Esophagus muscularis mucosa (tissue), 4 donors: ENCODE measurements at regions not wholly inside any gene's neighbourhood (a gene's known extent, or its start where the extent isn't known, plus 50 kb on each side); places are given as distances from the start of the nearest gene placed in this dataset.
"Not testable (repeated sequence)": the region's sequence is repeated elsewhere in the genome, so short reads cannot be mapped to it uniquely, and the experiment has no call there.

Source experiments
- DNase-seq: peaks from one replicate; pipeline ENCODE4 v3.0.0-alpha.2; 2017; ENCODE audit errors: extremely low spot score
- H3K27ac ChIP-seq, 4 donors: fragments of 200-600 bp; sonication (generic); replicated peaks in 1 of 4; 1 replicate in 3 of 4; 2 replicates in 1 of 4; pipeline ENCODE4 v1.5.1; 2016 to 2019; ENCODE audit warnings: mild to moderate bottlenecking in 1 of 4
- H3K27me3 ChIP-seq, 4 donors: fragments of 200-600 bp; sonication (generic); one replicate each; pipeline versions ENCODE4 v1.5.1 to v1.6.0; 2016 to 2019
- H3K36me3 ChIP-seq, 4 donors: fragments of 200-600 bp; sonication (generic); one replicate each; pipeline ENCODE4 v1.5.1; 2016 to 2019
- H3K4me1 ChIP-seq, 4 donors: fragments of 200-600 bp; sonication (generic); one replicate each; pipeline ENCODE4 v1.5.1; 2016 to 2019
- H3K4me3 ChIP-seq, 4 donors: fragments of 200-600 bp; sonication (generic); 1 replicate in 2 of 4; 2 replicates in 2 of 4; pipeline ENCODE4 v1.5.1; 2016 to 2019; ENCODE audit warnings: mild to moderate bottlenecking in 4 of 4, moderate library complexity in 1 of 4
- H3K9me3 ChIP-seq, 4 donors: fragments of 200-600 bp; sonication (generic); 1 replicate in 3 of 4; 2 replicates in 1 of 4; pipeline ENCODE4 v1.5.1; 2016 to 2019
- CTCF ChIP-seq, 3 experiments: fragments of 200-600 bp in 2 of 3; fragments of 450-650 bp in 1 of 3; sonication (generic) in 2 of 3; IDR thresholded peaks; one replicate each; pipeline ENCODE4 v1.5.1; 2017 to 2019; ENCODE audit warnings: antibody characterized with exemption in 3 of 3, mild to moderate bottlenecking in 2 of 3, moderate library complexity in 1 of 3
- EP300 ChIP-seq: sonication (generic); formaldehyde crosslinking; IDR thresholded peaks from one replicate; pipeline ENCODE4 v1.6.1; 2017; ENCODE audit warnings: antibody characterized with exemption
- POLR2A ChIP-seq: fragments of 450-650 bp; IDR thresholded peaks from one replicate; pipeline ENCODE4 v1.6.1; 2017; ENCODE audit warnings: antibody characterized with exemption, moderate library complexity, mild to moderate bottlenecking, low read depth
- POLR2AphosphoS5 ChIP-seq, 2 donors: sonication (generic); formaldehyde crosslinking; IDR thresholded peaks; one replicate each; pipeline ENCODE4 v1.6.1; 2017; ENCODE audit warnings: antibody characterized with exemption in 2 of 2
- WGBS: methylation state at CpG from one replicate; pipeline ENCODE4 v1.1.5; 2018; 5-methylcytosine and 5-hydroxymethylcytosine counted together
- intact Hi-C: fragments of 100-400 bp; cut with DNase I; formaldehyde crosslinking; loops from one replicate; pipeline ENCODE4 v1.15.1; 2023

GRCh38 chr10:125409756-125410155 is 249.4 kb upstream of the CTBP2 start:
- intact Hi-C loops: no loop called here
- Histone ChIP-seq H3K27ac (no peak overlapping the region), H3K4me1 (peaks cover 0 to 4% (median 3%) of the 10 kb centered on the region in 4 donors), H3K4me3 (no peak overlapping the region), H3K36me3 (no peaks in the 10 kb centered on the region), H3K9me3 (peaks cover 0 to 6% (median 0%) of the 10 kb centered on the region in 4 donors), H3K27me3 (no peaks in the 10 kb centered on the region)
- no peak for DNase-seq
- 66% methylated on average over 5 of the region's 5 CpGs for WGBS
- no peak for TF ChIP-seq POLR2A
- no peak for TF ChIP-seq CTCF (IDR thresholded peaks at IDR 0.05)

DNA sequence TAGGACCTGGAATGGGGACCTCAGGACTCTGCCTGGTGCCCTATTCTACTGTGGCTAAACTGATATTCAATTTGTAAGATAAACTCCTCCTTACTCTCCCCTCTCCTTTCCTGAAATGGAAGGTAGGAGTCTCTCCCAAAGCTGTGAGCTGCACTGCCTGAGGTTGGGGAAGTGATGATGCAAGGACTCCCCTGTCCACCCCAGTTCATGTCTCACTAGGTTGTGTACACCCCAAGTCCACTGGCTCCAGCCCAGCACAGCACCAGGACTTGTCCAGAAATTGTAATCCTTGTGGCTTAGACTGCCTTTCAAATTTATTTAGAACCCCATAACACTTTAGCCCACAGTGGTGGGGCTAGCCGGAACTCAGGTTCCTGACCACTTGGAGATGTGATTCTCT is 247.2 kb upstream of the CTBP2 start:
- Histone ChIP-seq H3K36me3 (no peaks in the 10 kb centered on the region), H3K27ac (no peak overlapping the region), H3K4me3 (no peak overlapping the region), H3K9me3 (peaks cover 0 to 6% (median 0%) of the 10 kb centered on the region in 4 donors), H3K27me3 (no peaks in the 10 kb centered on the region), H3K4me1 (no peaks in the 10 kb centered on the region)
- no peak for DNase-seq
- intact Hi-C loops: no loop called here
- WGBS: 83% methylated on average over 1 of the region's 1 CpG
- no peak for TF ChIP-seq EP300
- TF ChIP-seq CTCF (IDR thresholded peaks at IDR 0.05): no peak
- TF ChIP-seq POLR2A: no peak
- TF ChIP-seq POLR2AphosphoS5 (IDR thresholded peaks at IDR 0.05): no peak

DNA sequence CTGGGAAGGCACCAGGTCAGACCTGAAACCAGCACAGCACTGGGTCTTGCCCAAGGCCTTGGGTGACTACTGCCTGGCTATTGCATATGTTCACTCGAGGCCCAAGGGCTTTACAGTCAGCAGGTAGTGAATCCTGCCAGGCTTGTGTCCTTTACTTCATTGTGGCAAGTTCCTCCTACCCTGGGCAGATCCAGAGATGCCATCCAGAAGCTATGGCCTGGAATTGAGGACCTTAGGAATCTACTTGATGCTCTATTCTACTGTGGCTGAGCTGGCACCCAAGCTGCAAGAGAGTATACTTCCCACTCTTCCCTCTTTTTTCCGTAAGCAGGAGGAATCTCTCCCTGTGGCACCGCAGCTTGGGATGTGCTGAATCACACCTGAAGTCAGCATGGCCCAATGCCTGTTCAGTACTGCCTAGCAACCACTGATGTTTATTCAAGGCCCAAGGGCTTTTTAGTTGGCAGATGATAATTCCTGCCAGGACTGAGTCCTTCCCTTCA is 246.7 kb upstream of the CTBP2 start:
- intact Hi-C loops: no loop called here
- DNase-seq: no peak
- no peaks in the 10 kb centered on the region for H3K36me3 ChIP-seq
- H3K27me3 ChIP-seq: no peaks in the 10 kb centered on the region
- H3K27ac ChIP-seq: no peak overlapping the region
- no peak overlapping the region for H3K4me3 ChIP-seq
- H3K4me1 ChIP-seq: no peaks in the 10 kb centered on the region
- peaks cover 0 to 6% (median 0%) of the 10 kb centered on the region in 4 donors for H3K9me3 ChIP-seq
- TF ChIP-seq POLR2A (no peak), POLR2AphosphoS5 (IDR thresholded peaks at IDR 0.05) (no peak), CTCF (IDR thresholded peaks at IDR 0.05) (no peak), EP300 (no peak)
- WGBS: 67% methylated on average over 3 of the region's 3 CpGs

GRCh38 chr10:125404902-125405301 is 244.5 kb upstream of the CTBP2 start:
- H3K27me3 ChIP-seq, H3K4me1 ChIP-seq, H3K27ac ChIP-seq, H3K36me3 ChIP-seq, intact Hi-C loops, H3K4me3 ChIP-seq, H3K9me3 ChIP-seq, DNase-seq: not testable (repeated sequence)

- H3K4me1 ChIP-seq: no peaks in the 10 kb centered on the region
- WGBS: 93% methylated on average over 2 of the region's 2 CpGs
- no peaks in the 10 kb centered on the region for H3K27me3 ChIP-seq
- H3K36me3 ChIP-seq: no peaks in the 10 kb centered on the region
- no peak overlapping the region for H3K4me3 ChIP-seq
- intact Hi-C loops: no loop called here
- no peak overlapping the region for H3K27ac ChIP-seq
- DNase-seq: no peak
- peaks cover 0 to 6% (median 0%) of the 10 kb centered on the region in 4 donors for H3K9me3 ChIP-seq
- TF ChIP-seq CTCF (IDR thresholded peaks at IDR 0.05) (no peak), POLR2AphosphoS5 (IDR thresholded peaks at IDR 0.05) (no peak), POLR2A (no peak), EP300 (no peak)
Measured at GRCh38 chr10:125401462-125401861, 241.1 kb upstream of the CTBP2 start.
